ENCODE measurements at regions not wholly inside any gene's neighbourhood (a gene's known extent, or its start where the extent isn't known, plus 50 kb on each side); places are given as distances from the start of the nearest gene placed in this dataset.
"Not testable (repeated sequence)": the region's sequence is repeated elsewhere in the genome, so short reads cannot be mapped to it uniquely, and the experiment has no call there.

DNA sequence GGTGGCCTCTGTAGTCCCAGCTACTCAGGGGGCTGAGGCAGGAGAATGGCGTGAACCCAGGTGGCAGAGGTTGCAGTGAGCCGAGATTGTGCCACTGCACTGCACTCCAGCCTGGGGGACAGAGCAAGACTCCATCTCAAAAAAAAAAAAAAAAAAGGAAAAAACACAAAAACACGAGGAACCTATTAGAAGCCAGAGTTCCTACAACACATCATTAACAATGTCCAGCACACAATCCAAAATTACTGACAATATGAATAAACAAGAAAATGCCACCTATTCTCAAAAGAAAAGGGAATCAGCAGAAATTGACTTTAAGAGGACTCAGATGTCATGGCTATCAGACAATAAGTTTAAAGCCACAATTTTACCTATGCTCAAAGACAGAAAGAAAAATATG lies 57.3 kb upstream of the HS3ST3A1 start:
- not testable (repeated sequence) for FAIRE-seq

- FAIRE-seq = no peak
Observed at GRCh38 chr17:13665872-13666635, 64.3 kb upstream of the HS3ST3A1 start.

DNA sequence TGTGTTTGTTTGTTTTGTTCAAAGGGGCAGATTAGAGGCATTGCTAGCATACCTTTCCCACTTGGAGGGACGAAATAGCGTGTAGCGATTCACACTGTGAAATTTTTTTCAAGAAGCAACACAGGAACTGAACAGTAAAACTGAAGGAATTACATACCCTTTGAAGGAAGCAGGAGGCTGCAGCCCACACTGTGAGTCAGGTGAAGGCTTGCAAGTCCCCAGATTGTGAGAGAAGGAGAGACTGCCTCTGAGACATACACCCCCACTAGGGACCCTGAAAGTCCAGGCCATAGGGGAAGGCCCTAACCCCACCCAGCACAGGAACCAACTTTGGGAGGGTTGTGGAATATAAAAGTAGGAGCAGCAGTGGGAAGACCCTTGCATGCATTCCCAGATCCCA lies 69.6 kb upstream of the HS3ST3A1 start:
- FAIRE-seq = no peak

DNA sequence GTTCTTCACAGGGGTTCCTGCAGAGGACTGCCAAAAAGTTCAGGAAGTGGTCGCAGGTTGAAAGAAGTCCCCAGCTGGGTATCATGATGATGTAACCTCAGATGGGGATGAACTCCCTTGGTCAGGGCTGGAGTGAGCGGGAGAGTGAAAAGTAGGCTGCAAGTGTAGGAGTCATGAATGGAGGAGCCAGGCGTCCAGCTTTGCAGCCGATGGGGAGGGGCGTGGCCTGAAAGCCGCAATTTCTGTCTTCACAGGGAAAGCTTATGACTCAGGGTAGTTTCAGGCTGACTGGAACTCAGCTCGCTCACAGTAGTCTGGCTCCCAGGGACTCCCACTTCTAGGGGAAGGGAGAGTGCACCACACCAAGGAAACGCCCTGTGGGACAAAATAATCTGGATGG lies 70.0 kb upstream of the HS3ST3A1 start:
- no peak for FAIRE-seq

DNA sequence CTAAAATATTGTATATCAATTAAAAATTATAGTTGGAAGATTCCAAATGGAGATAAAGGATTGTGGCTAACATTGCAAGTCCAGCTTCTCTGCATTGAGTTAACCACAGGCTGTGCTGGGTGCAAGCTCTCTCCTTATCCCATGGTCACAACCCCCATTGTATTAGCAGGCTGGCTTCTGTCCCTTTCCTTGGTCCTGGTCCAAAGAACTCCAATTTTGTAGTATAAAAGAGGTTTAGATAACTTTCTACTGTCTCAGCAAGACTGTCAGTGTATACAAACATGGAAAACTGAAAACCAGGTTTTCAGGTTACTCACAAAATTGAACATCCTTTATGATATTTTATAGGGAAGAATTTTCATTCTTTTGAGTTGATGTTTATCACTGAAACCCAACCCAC lies 76.6 kb upstream of the HS3ST3A1 start:
- FAIRE-seq = no peak

GRCh38 chr17:13678841-13679240 lies 77.1 kb upstream of the HS3ST3A1 start:
- FAIRE-seq = no peak

DNA sequence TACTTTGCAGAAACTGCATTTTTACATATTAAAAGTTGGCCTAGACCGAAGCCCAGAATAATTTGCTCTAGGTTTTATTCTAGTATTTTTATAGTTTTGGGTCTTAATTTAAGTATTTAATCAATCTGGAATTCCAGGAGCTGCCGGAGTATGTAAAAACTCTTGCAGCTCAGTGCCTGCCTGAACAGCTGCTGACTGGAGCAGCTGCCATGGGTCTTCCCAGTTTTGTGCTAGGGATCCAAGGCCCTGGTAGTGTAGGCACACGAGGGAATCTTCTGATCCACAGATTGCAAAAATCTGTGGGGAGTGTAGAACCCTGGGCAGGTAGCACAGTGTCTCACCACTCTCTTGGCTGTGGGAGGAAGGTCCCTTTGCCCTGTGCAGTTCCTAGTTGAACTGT lies 87.0 kb upstream of the HS3ST3A1 start:
- FAIRE-seq = no peak

GRCh38 chr17:13690806-13691205 lies 89.1 kb upstream of the HS3ST3A1 start:
- FAIRE-seq = no peak

GRCh38 chr17:13694934-13695333 lies 93.2 kb upstream of the HS3ST3A1 start:
- FAIRE-seq = no peak

GRCh38 chr17:13698832-13699231 lies 97.1 kb upstream of the HS3ST3A1 start:
- no peak for FAIRE-seq

GRCh38 chr17:13699261-13699660 lies 97.5 kb upstream of the HS3ST3A1 start:
- no peak for FAIRE-seq

GRCh38 chr17:13702266-13702665 lies 100.5 kb upstream of the HS3ST3A1 start:
- no peak for FAIRE-seq

DNA sequence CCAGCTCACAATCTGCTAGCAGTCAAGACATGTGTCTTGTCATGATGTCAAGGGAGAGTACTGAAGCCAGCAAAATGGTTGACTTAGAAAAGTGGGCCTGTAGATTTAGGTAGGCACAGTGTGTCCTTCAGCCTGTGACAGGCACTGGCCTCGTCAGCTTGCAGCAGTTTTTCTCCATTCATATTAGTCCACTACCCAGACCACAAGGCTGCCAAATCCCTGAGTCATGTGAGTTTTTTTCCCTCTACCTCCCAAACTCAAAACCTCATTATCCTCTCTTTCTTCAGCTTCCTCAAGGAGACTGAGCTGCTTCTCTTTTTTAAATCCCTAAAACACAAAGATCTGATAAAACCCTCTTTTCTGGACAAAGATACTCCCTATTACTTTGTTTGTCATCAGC lies 102.6 kb upstream of the HS3ST3A1 start:
- FAIRE-seq = no peak

DNA sequence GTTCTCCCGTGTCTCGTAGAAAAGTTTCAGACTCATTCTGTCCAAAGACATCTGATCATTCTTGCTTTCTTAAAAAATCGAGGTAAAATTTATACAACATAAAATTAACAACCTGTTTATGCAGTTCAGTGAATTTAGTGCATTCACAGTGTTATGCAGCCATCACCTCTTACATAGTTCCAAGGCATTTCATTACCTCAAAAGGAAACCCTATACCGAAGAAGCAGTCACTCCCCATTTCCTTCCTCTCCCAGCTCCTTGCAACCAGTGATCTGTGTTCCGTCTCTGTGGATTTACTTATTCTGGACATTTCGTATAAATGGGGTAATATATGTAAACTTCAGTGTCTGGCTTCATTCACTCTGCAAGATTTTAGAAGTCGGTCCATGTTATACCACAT lies 103.5 kb upstream of the HS3ST3A1 start:
- no peak for FAIRE-seq

GRCh38 chr17:13721705-13722104 lies 120.0 kb upstream of the HS3ST3A1 start:
- FAIRE-seq = no peak

GRCh38 chr17:13725288-13725990 lies 123.7 kb upstream of the HS3ST3A1 start:
- FAIRE-seq = no peak

DNA sequence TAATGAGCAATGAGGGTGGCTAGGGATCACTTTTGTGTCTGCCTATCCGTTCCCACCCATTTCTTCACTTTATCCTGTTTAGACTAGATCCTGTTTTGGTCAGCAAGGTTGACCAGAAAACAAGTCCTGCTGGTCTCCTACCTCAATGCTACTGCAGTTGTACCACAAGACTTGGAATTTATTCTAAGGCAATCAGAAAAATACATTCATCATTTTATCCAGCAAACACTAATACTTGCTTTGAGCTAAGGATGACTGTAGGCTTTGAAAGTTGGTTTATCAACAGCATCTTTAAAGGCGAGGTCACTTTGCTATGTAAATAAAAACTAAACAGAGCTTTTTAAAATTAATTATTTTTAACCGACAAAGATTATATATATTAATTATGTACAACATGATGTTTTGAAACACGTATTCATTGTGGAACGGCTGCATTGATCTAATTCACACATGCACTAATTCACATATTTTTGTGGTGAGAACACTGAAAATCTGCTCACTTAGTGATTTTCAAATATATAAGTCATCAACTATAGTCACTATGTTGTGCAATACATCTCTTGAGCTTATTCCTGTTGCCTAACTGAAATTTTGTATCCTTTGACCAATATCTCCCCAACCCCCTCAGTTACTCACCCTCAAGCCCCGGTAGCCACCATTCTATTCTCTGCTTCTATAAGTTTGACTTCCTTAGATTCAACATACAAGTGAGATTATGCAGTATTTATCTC lies 125.9 kb upstream of the HS3ST3A1 start:
- no peak for FAIRE-seq

- FAIRE-seq = no peak
Observed at GRCh38 chr17:13728781-13729180, 127.1 kb upstream of the HS3ST3A1 start.

DNA sequence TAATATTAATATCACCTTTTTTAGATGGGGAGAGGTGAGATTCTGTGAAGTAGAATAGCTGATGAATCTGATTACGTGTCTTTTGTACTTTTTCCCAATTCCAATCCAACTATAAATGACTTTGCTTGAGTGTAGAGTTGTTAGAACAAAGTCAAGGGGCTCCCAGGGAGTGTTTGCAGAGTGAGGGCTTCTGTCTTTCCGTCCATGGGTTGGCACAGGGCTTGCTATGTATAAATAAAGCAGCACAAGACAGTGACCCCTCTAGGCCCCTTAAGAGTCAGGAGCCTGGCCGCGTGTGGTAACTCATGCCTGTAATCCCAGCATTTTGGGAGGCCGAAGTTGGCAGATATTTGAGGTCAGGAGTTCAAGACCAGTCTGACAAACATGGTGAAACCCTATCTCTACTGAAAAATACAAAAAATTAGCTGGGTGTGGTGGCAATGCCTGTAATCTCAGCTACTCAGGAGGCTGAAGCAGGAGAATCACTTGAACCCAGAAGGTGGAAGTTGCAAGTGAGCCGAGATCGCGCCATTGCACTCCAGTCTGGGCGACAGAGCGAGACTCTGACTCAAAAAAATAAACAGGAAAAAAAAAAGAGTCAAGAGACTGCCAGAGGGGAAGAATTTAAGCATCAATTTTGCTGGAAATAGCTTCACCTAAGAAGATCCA lies 127.9 kb upstream of the HS3ST3A1 start:
- FAIRE-seq = no peak

- FAIRE-seq = no peak
Observed at GRCh38 chr17:13734880-13735279, 133.2 kb upstream of the HS3ST3A1 start.

DNA sequence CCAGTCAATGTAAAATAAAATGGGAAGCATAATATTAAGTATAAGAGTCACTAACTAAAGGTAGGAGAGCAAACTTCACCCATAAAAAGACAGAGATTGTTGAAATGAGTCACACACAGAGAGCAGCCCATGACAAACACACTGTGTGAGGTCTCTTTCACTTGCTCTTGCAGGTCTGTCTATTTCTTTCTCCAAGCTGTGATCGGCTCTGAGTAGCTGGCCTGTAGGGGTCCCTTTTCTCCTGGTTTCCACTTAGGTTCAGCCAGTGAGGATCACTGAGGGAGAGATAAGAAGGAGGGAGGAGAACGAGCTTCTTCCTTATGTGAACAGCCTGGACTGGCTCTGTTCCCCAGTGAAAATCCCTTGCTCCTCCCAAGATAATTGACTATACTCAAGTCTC lies 133.7 kb upstream of the HS3ST3A1 start:
- FAIRE-seq = no peak

DNA sequence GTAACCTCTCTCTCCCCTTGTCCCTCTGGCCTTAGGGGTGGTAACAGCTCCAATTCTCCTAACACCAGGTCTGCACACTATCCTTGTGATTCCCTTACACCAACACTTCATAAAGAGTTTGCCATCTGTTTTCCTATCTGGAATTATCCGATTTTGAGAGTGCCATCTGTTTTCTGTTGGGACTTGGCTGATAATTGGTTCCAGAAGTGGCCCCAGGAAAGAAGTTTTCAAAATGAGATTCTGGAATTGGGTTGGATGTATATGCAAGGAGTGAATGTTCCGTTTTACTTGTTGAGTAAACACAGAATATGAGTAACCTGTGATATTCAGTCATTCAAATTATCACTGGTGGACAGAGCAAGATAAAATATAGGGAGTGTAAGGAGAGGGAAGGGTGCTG lies 134.1 kb upstream of the HS3ST3A1 start:
- no peak for FAIRE-seq

GRCh38 chr17:13736916-13737315 lies 135.2 kb upstream of the HS3ST3A1 start:
- FAIRE-seq = no peak
